ENCODE measurements at regions not wholly inside any gene's neighbourhood (a gene's known extent, or its start where the extent isn't known, plus 50 kb on each side); places are given as distances from the start of the nearest gene placed in this dataset.

GRCh38 chr7:50228148-50228547 is 76.4 kb upstream of the IKZF1 start:
- TF ChIP-seq, protein P1, sequence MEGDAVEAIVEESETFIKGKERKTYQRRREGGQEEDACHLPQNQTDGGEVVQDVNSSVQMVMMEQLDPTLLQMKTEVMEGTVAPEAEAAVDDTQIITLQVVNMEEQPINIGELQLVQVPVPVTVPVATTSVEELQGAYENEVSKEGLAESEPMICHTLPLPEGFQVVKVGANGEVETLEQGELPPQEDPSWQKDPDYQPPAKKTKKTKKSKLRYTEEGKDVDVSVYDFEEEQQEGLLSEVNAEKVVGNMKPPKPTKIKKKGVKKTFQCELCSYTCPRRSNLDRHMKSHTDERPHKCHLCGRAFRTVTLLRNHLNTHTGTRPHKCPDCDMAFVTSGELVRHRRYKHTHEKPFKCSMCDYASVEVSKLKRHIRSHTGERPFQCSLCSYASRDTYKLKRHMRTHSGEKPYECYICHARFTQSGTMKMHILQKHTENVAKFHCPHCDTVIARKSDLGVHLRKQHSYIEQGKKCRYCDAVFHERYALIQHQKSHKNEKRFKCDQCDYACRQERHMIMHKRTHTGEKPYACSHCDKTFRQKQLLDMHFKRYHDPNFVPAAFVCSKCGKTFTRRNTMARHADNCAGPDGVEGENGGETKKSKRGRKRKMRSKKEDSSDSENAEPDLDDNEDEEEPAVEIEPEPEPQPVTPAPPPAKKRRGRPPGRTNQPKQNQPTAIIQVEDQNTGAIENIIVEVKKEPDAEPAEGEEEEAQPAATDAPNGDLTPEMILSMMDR (conservative IDR thresholded peaks at IDR 0.05): no peak
- TF ChIP-seq ZFX (IDR thresholded peaks at IDR 0.05): no peak
